HEK293T (cell line): ENCODE measurements at regions not wholly inside any gene's neighbourhood (a gene's known extent, or its start where the extent isn't known, plus 50 kb on each side); places are given as distances from the start of the nearest gene placed in this dataset.

Experiments
- BHLHE40 ChIP-seq: fragments of 450-650 bp; IDR thresholded peaks from 2 replicates; pipeline ENCODE4 v1.6.1; 2016; ENCODE audit warnings: mild to moderate bottlenecking, moderate library complexity, borderline replicate concordance
- FOXA1 ChIP-seq: fragments of 450-650 bp; IDR thresholded peaks from 2 replicates; pipeline ENCODE4 v1.6.1; 2016; ENCODE audit warnings: mild to moderate bottlenecking
- FOXK2 ChIP-seq: fragments of 450-650 bp; IDR thresholded peaks from 2 replicates; pipeline ENCODE4 v1.6.1; 2016; ENCODE audit warnings: mild to moderate bottlenecking
- FOXM1 ChIP-seq: fragments of 450-650 bp; IDR thresholded peaks from 2 replicates; pipeline ENCODE4 v1.6.1; 2017; ENCODE audit warnings: mild to moderate bottlenecking, borderline replicate concordance
- PKNOX1 ChIP-seq: fragments of 450-650 bp; IDR thresholded peaks from 2 replicates; pipeline ENCODE4 v1.6.1; 2016
- SP1 ChIP-seq: fragments of 450-650 bp; IDR thresholded peaks from 2 replicates; pipeline ENCODE4 v1.6.1; 2017
- SUZ12 ChIP-seq: fragments of 450-650 bp; IDR thresholded peaks from 2 replicates; pipeline ENCODE4 v1.6.1; 2016; ENCODE audit warnings: mild to moderate bottlenecking
- ZNF384 ChIP-seq: fragments of 450-650 bp; IDR thresholded peaks from 2 replicates; pipeline ENCODE4 v1.6.1; 2016

GRCh38 chr3:153855772-153856171, 265.4 kb upstream of the ARHGEF26 start:
- TF ChIP-seq BHLHE40 (no peak), SUZ12 (no peak), FOXM1 (no peak), SP1 (no peak), FOXK2 (no peak), FOXA1 (no peak), PKNOX1 (no peak), ZNF384 (no peak)
